ENCODE measurements at regions not wholly inside any gene's neighbourhood (a gene's known extent, or its start where the extent isn't known, plus 50 kb on each side); places are given as distances from the start of the nearest gene placed in this dataset.

DNA sequence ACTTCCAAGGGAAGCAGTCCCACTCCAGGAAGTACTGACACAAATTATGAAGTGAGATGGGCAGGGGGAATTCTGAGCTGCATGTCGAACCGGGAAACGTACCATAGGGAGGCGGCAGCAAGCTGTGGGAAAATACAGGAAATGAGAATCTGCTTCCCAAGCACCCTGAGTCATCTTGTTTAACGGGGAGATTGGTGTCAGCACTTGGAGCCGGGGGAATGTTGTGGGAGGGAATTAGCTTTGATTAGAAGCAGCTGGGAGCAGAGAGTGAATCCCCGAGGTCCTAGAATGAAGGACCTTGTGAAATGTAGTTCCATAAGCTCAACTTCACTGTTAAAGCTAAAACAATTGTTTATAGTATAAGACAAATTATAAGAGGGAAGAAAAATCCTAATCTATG is 141.4 kb upstream of the PRKCQ start:
- no peak overlapping the region for H3K4me3 ChIP-seq (replicated peaks; ENCODE audit: low read depth, low read length)
- TF ChIP-seq, protein P1, sequence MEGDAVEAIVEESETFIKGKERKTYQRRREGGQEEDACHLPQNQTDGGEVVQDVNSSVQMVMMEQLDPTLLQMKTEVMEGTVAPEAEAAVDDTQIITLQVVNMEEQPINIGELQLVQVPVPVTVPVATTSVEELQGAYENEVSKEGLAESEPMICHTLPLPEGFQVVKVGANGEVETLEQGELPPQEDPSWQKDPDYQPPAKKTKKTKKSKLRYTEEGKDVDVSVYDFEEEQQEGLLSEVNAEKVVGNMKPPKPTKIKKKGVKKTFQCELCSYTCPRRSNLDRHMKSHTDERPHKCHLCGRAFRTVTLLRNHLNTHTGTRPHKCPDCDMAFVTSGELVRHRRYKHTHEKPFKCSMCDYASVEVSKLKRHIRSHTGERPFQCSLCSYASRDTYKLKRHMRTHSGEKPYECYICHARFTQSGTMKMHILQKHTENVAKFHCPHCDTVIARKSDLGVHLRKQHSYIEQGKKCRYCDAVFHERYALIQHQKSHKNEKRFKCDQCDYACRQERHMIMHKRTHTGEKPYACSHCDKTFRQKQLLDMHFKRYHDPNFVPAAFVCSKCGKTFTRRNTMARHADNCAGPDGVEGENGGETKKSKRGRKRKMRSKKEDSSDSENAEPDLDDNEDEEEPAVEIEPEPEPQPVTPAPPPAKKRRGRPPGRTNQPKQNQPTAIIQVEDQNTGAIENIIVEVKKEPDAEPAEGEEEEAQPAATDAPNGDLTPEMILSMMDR (IDR thresholded peaks at IDR 0.05; ENCODE audit: low read depth, low read length, missing control alignments): peak; percentile 49
- peak; percentile 99 for DNase-seq (ENCODE audit: extremely low read depth, low read depth)

DNA sequence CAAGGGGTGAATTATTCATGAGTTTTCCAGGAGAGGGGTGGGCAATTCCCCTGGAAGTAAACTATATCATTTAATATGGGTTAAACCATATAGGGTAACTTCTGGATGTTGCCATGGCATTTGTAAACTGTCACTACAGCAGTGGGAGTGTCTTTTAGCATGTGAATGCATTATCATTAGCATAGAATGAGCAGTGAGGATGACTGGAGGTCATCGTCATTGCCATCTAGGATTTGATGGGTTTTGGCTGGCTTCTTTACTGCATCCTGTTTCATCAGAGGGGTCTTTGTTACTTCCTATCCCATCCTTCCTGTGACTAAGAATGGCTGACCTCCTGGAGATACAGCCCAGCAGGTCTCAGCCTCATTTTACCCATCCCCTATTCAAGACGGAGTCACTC is 139.5 kb upstream of the PRKCQ start:
- no peak overlapping the region for H3K4me3 ChIP-seq (replicated peaks; ENCODE audit: low read depth, low read length)
- TF ChIP-seq, protein P1 (IDR thresholded peaks at IDR 0.05; ENCODE audit: low read depth, low read length, missing control alignments): no peak
- no peak for DNase-seq (ENCODE audit: extremely low read depth, low read depth)

DNA sequence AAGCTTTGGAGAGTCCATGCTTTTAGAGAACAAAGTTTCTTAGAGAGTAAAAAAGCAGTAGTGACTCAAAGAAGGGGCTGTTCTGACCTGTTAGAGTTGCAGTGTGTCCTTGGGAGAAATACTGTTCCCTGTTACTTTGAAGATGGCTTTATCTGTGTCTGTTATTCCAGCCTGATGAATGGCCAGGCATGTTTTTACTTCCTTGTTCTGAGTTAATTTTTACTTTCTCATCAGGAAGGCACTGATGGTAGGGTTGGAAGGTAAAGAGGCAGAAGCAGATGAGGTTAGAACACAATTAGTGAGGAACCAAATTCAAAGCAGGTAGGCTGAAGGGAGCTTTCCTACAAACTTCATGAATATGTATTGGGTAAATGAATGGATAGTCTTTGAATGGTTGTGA is 138.5 kb upstream of the PRKCQ start:
- H3K4me3 ChIP-seq (replicated peaks; ENCODE audit: low read depth, low read length): no peak overlapping the region
- TF ChIP-seq, protein P1 (IDR thresholded peaks at IDR 0.05; ENCODE audit: low read depth, low read length, missing control alignments): no peak
- DNase-seq (ENCODE audit: extremely low read depth, low read depth): no peak

DNA sequence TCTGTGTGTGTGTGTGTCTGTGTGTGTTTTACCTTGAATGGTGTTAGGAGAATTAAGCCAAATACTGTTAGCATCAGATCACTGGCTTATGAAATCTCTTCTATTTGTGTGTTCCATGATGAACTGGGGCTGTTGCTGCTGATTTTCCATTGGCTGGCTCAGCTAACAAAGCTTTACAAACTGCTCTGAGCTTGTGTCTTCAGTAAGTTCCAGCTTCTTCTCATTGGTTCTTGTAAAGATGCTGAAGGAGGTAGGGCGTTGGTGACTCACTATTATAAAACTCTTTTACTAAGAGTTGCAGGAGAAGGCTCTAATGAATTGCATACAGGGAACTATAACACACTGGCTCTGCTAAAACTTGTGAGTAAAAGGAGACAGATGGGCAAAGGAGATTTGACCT is 136.4 kb upstream of the PRKCQ start:
- TF ChIP-seq, protein P1 (IDR thresholded peaks at IDR 0.05; ENCODE audit: low read depth, low read length, missing control alignments): no peak
- H3K4me3 ChIP-seq (replicated peaks; ENCODE audit: low read depth, low read length): no peak overlapping the region
- DNase-seq (ENCODE audit: extremely low read depth, low read depth): no peak

DNA sequence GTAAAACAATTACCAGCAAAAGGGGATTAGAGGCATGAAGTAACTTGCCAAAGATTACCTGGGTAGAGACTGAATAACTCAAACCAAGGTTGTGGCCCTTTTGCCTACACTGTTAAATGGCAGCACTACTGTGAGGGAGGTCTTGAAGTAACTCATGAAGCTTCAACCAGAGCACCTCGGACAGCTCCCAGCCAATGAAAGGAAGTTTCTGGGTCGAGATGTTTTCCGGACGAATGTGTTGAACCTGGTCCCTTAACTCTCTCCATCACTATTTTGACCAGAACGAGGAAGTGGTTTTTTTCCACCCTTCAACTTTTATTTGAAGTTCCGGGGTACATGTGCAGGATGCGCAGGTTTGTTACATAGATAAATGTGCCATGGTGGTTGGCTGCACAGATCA is 133.6 kb upstream of the PRKCQ start:
- no peak for DNase-seq (ENCODE audit: extremely low read depth, low read depth)
- TF ChIP-seq, protein P1 (IDR thresholded peaks at IDR 0.05; ENCODE audit: low read depth, low read length, missing control alignments): no peak
- H3K4me3 ChIP-seq (replicated peaks; ENCODE audit: low read depth, low read length): no peak overlapping the region

DNA sequence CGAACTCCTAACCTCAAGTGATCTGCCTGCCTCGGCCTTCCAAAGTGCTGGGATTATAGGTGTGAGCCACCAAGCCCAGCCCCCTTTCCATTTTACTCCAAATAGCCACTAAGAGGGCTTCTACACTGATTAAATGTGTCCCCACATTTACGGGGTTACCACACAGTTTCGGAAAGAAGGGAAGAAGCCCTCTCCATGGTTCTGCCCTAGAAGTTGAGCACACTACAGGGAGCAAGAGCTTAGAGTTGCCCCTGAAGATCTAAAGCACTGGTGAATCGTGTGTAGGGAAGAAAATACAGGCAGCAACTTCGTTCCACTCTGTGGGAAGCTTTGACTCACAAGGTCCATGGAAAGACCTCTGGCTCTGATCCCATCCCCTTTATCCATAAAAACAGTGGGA is 133.0 kb upstream of the PRKCQ start:
- H3K4me3 ChIP-seq (replicated peaks; ENCODE audit: low read depth, low read length): no peak overlapping the region
- TF ChIP-seq, protein P1 (IDR thresholded peaks at IDR 0.05; ENCODE audit: low read depth, low read length, missing control alignments): no peak
- DNase-seq (ENCODE audit: extremely low read depth, low read depth): no peak

DNA sequence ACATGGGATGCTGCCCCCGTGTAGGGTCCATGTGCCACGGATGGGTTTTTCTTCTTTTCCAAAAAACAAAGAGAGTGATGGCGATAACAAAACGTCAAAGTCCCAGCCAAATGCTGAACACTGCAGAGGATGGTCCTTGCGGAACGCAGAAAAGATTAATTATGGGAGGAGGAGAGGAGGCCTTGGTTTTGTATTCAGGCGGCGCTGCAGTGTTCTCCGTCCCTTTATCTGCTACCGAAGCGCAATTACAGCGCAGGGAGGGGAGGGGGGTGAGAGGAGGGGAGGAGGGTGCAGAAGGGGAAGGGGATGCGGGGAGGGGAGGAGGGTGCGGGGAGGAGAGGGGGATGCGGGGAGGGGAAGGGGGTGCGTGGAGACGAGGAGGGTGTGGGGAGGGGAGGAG is 131.8 kb upstream of the PRKCQ start:
- TF ChIP-seq, protein P1 (IDR thresholded peaks at IDR 0.05; ENCODE audit: low read depth, low read length, missing control alignments): no peak
- no peak overlapping the region for H3K4me3 ChIP-seq (replicated peaks; ENCODE audit: low read depth, low read length)
- no peak for DNase-seq (ENCODE audit: extremely low read depth, low read depth)

All from HFF-Myc (cell line).